ENCODE measurements at regions not wholly inside any gene's neighbourhood (a gene's known extent, or its start where the extent isn't known, plus 50 kb on each side); places are given as distances from the start of the nearest gene placed in this dataset.

GRCh38 chr10:30560326-30560725 is 69.2 kb downstream of the LYZL2 start:
- Mint-ChIP-seq H3K9me3 (no peaks in the 10 kb centered on the region), H3K36me3 (peaks cover 3% of the 10 kb centered on the region), H3K4me3 (no peak overlapping the region), H3K4me1 (ENCODE audit: unreplicated experiment) (peaks cover 13% of the 10 kb centered on the region), H3K27ac (no peak overlapping the region), H3K27me3 (no peaks in the 10 kb centered on the region)
- TF ChIP-seq, protein P1, sequence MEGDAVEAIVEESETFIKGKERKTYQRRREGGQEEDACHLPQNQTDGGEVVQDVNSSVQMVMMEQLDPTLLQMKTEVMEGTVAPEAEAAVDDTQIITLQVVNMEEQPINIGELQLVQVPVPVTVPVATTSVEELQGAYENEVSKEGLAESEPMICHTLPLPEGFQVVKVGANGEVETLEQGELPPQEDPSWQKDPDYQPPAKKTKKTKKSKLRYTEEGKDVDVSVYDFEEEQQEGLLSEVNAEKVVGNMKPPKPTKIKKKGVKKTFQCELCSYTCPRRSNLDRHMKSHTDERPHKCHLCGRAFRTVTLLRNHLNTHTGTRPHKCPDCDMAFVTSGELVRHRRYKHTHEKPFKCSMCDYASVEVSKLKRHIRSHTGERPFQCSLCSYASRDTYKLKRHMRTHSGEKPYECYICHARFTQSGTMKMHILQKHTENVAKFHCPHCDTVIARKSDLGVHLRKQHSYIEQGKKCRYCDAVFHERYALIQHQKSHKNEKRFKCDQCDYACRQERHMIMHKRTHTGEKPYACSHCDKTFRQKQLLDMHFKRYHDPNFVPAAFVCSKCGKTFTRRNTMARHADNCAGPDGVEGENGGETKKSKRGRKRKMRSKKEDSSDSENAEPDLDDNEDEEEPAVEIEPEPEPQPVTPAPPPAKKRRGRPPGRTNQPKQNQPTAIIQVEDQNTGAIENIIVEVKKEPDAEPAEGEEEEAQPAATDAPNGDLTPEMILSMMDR (conservative IDR thresholded peaks at IDR 0.05): no peak
- DNase-seq (ENCODE audit: extremely low spot score, unreplicated experiment): no peak

DNA sequence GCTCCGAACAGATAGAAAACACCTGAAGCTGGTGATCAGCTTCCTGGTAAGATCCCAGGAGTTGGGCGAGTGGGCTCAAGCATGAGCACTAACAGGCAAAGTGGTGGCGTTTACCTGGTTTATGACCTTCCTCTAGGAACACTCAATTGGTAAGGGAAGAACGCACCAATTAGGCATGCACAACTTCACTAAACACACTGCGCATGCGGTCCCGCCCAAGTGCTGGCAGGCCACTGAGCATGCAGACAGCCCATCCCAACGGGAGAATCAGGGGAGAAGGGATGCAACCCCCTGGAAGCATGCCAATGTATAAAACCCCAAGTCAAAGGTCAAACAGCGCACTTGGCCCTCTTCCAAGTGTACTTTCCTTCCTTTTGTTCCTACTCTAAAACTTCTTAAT is 70.4 kb downstream of the LYZL2 start:
- Mint-ChIP-seq H3K27me3 (no peaks in the 10 kb centered on the region), H3K27ac (no peak overlapping the region), H3K4me3 (no peak overlapping the region), H3K4me1 (ENCODE audit: unreplicated experiment) (peaks cover 17% of the 10 kb centered on the region), H3K9me3 (peaks cover 1% of the 10 kb centered on the region), H3K36me3 (peaks cover 3% of the 10 kb centered on the region)
- no peak for DNase-seq (ENCODE audit: extremely low spot score, unreplicated experiment)
- TF ChIP-seq, protein P1 (conservative IDR thresholded peaks at IDR 0.05): no peak

- peaks cover 9% of the 10 kb centered on the region for H3K9me3 Mint-ChIP-seq
- TF ChIP-seq, protein P1 (conservative IDR thresholded peaks at IDR 0.05): no peak
- DNase-seq (ENCODE audit: extremely low spot score, unreplicated experiment): no peak
- H3K36me3 Mint-ChIP-seq: peaks cover 3% of the 10 kb centered on the region
- peaks cover 25% of the 10 kb centered on the region for H3K4me1 Mint-ChIP-seq (ENCODE audit: unreplicated experiment)
- no peak overlapping the region for H3K4me3 Mint-ChIP-seq
- peak overlapping the region; percentile 79 for H3K27ac Mint-ChIP-seq
- H3K27me3 Mint-ChIP-seq: no peaks in the 10 kb centered on the region
These were observed 71.1 kb downstream of the LYZL2 start for GRCh38 chr10:30558411-30558810.

GRCh38 chr10:30557884-30558283 is 71.7 kb downstream of the LYZL2 start:
- Mint-ChIP-seq H3K9me3 (peaks cover 9% of the 10 kb centered on the region), H3K27ac (peak overlapping the region; percentile 79), H3K4me3 (no peak overlapping the region), H3K27me3 (no peaks in the 10 kb centered on the region), H3K36me3 (peaks cover 3% of the 10 kb centered on the region), H3K4me1 (ENCODE audit: unreplicated experiment) (peaks cover 30% of the 10 kb centered on the region)
- TF ChIP-seq, protein P1 (conservative IDR thresholded peaks at IDR 0.05): no peak
- no peak for DNase-seq (ENCODE audit: extremely low spot score, unreplicated experiment)

GRCh38 chr10:30556189-30556588 is 73.4 kb downstream of the LYZL2 start:
- Mint-ChIP-seq H3K27me3 (no peaks in the 10 kb centered on the region), H3K27ac (peak overlapping the region; percentile 86), H3K36me3 (peaks cover 3% of the 10 kb centered on the region), H3K4me3 (peak overlapping the region; percentile 27), H3K4me1 (ENCODE audit: unreplicated experiment) (peaks cover 38% of the 10 kb centered on the region), H3K9me3 (peaks cover 9% of the 10 kb centered on the region)
- no peak for DNase-seq (ENCODE audit: extremely low spot score, unreplicated experiment)
- TF ChIP-seq, protein P1 (conservative IDR thresholded peaks at IDR 0.05): no peak

DNA sequence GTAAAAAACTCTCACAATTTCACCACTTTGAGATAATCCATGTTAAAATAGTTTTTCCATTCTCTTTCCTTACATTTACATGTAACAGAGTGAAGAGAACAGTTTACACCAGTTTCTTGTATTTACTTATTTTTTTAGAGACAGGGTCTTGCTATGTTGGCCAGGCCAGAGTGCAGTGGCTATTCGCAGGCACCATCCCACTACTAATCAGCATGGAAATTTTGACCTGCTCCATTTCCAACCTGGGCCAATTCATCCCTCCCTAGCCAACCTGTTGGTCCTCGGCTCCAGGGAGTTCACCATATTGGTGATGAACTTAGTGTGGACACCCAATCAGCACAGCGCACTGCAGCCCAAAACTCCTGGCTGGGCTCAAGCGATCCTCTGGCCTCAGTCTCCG is 74.1 kb downstream of the LYZL2 start:
- H3K36me3 Mint-ChIP-seq: peaks cover 3% of the 10 kb centered on the region
- no peak overlapping the region for H3K4me3 Mint-ChIP-seq
- peak overlapping the region; percentile 86 for H3K27ac Mint-ChIP-seq
- TF ChIP-seq, protein P1 (conservative IDR thresholded peaks at IDR 0.05): no peak
- no peaks in the 10 kb centered on the region for H3K27me3 Mint-ChIP-seq
- peaks cover 9% of the 10 kb centered on the region for H3K9me3 Mint-ChIP-seq
- DNase-seq (ENCODE audit: extremely low spot score, unreplicated experiment): no peak
- H3K4me1 Mint-ChIP-seq (ENCODE audit: unreplicated experiment): peaks cover 38% of the 10 kb centered on the region
